Heart right ventricle (tissue), 16 donors: ENCODE measurements at regions not wholly inside any gene's neighbourhood (a gene's known extent, or its start where the extent isn't known, plus 50 kb on each side); places are given as distances from the start of the nearest gene placed in this dataset.

Experiments used
- ATAC-seq, 8 donors: fragments of 200-7000 bp; cut with Tn5 transposase; one replicate each; pipeline ENCODE4 v1.9.1; 2020; ENCODE audit warnings: mild to moderate bottlenecking in 8 of 8, moderate library complexity in 8 of 8, moderate number of reproducible peaks in 1 of 8
- DNase-seq, 2 donors: peaks; one replicate each; pipeline ENCODE4 v3.0.0-alpha.2; 2020
- H3K27ac ChIP-seq, 10 donors: fragments of 200-600 bp; sonication (generic) in 2 of 10; one replicate each; pipeline versions ENCODE4 v1.5.0 to v1.8.0; 2020 to 2022; ENCODE audit warnings: mild to moderate bottlenecking in 3 of 10
- H3K27me3 ChIP-seq, 7 donors: fragments of 200-600 bp; one replicate each; pipeline ENCODE4 v1.8.0; 2021 to 2022; ENCODE audit warnings: mild to moderate bottlenecking in 2 of 7
- H3K36me3 ChIP-seq, 9 donors: fragments of 200-600 bp; sonication (generic) in 1 of 9; one replicate each; pipeline versions ENCODE4 v1.5.0 to v1.8.0; 2020 to 2022; ENCODE audit warnings: mild to moderate bottlenecking in 2 of 9
- H3K4me1 ChIP-seq, 9 donors: fragments of 200-600 bp; sonication (generic) in 1 of 9; one replicate each; pipeline versions ENCODE4 v1.5.0 to v1.8.0; 2020 to 2022; ENCODE audit warnings: mild to moderate bottlenecking in 4 of 9
- H3K4me3 ChIP-seq, 10 donors: fragments of 200-600 bp; sonication (generic) in 2 of 10; one replicate each; pipeline versions ENCODE4 v1.5.0 to v1.8.0; 2020 to 2022; ENCODE audit warnings: mild to moderate bottlenecking in 7 of 10, moderate library complexity in 2 of 10
- H3K9me3 ChIP-seq, 11 donors: fragments of 200-600 bp in 10 of 11; sonication (generic) in 2 of 11; one replicate each; pipeline versions ENCODE4 v1.5.0 to v1.8.0; 2013 to 2022; ENCODE audit warnings: mild to moderate bottlenecking in 2 of 11, control low read depth in 1 of 11, moderate library complexity in 1 of 11
- whole genome bisulfite sequencing, 2 donors: extraction: QIAGEN DNeasy Blood & Tissue Kit; methylation state at CpG; one replicate each; pipeline ENCODE4 v1.1.7; 2013; ENCODE audit warnings: inconsistent platforms in 1 of 2; 5-methylcytosine and 5-hydroxymethylcytosine counted together
- intact Hi-C, 10 donors: fragments of 100-400 bp; cut with DNase I; formaldehyde crosslinking; loops; one replicate each; pipeline versions ENCODE4 v1.11.1 to v1.14.2; 2022
- TF ChIP-seq, protein P1 (sequence below), 9 donors: fragments of 200-600 bp; sonication (generic) in 2 of 9; IDR thresholded peaks; one replicate each; pipeline versions ENCODE4 v1.5.0 to v1.8.0; 2021 to 2022; ENCODE audit warnings: antibody characterized with exemption in 9 of 9, mild to moderate bottlenecking in 5 of 9, moderate library complexity in 1 of 9
- donor health status: Arrhythmogenic right ventricular cardiomyopathy.
- donor health status: ischemic (EF 13 %, LVEDD 7.1; RV severe dilation, severe dysfunction).
- donor health status: healthy with polysubstance abuse.
- donor health status: DM: no; HTN: yes; CAD: no.
- donor health status: DM: no; HTN: no; CAD: no.
- donor health status: ischemic (EF 25% LVEDD 6.9; RV normal size, moderate dysfunction).
- donor health status: ischemic (EF 25% LVEDD 5.7; RV mildly dilated, moderate dysfunction).
- donor health status: healthy.
- donor health status: DM: yes; HTN: yes; CAD: no.
- donor health status: Ischemic cardiomyopathy.
- donor health status: ischemic (EF 35%, LVEDD 5.7; RV mildly dilated, moderate dysfunction).
- donor health status: nonischemic (EF 11% LVEDD 7.7; RV severe dilation, severe dysfunction).
- donor health status: DM: yes; HTN: yes; CAD: no.
- donor health status: PGD.
- donor health status: ischemic (EF 29% LVEDD 5.4; RV normal size, mild dysfunction).
- donor health status: nonischemic (EF 23%, LVEDD 6.1; RV moderate dilation, normal function).

GRCh38 chr1:38292969-38293368, 246.4 kb upstream of the POU3F1 start:
- Histone ChIP-seq H3K4me1 (peaks cover 0 to 11% (median 0%) of the 10 kb centered on the region in 9 donors), H3K4me3 (no peak overlapping the region), H3K27ac (no peak overlapping the region), H3K36me3 (no peaks in the 10 kb centered on the region), H3K27me3 (peaks cover 0 to 44% (median 12%) of the 10 kb centered on the region in 7 donors), H3K9me3 (no peaks in the 10 kb centered on the region)
- WGBS, 2 donors = 80 to 88% methylated on average over 3 of the region's 3 CpGs
- no peak for DNase-seq
- TF ChIP-seq, protein P1, sequence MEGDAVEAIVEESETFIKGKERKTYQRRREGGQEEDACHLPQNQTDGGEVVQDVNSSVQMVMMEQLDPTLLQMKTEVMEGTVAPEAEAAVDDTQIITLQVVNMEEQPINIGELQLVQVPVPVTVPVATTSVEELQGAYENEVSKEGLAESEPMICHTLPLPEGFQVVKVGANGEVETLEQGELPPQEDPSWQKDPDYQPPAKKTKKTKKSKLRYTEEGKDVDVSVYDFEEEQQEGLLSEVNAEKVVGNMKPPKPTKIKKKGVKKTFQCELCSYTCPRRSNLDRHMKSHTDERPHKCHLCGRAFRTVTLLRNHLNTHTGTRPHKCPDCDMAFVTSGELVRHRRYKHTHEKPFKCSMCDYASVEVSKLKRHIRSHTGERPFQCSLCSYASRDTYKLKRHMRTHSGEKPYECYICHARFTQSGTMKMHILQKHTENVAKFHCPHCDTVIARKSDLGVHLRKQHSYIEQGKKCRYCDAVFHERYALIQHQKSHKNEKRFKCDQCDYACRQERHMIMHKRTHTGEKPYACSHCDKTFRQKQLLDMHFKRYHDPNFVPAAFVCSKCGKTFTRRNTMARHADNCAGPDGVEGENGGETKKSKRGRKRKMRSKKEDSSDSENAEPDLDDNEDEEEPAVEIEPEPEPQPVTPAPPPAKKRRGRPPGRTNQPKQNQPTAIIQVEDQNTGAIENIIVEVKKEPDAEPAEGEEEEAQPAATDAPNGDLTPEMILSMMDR (IDR thresholded peaks at IDR 0.05) = no peak
- no peak for ATAC-seq
- intact Hi-C loops = no loop called here

GRCh38 chr1:38291906-38292521, 245.4 kb upstream of the POU3F1 start:
- Histone ChIP-seq H3K9me3 (no peaks in the 10 kb centered on the region), H3K36me3 (no peaks in the 10 kb centered on the region), H3K4me3 (peak overlapping the region in 6 of 10 donors; percentile 13 to 38 (median 29)), H3K27ac (no peak overlapping the region), H3K27me3 (peaks cover 0 to 39% (median 11%) of the 10 kb centered on the region in 7 donors), H3K4me1 (peaks cover 0 to 11% (median 0%) of the 10 kb centered on the region in 9 donors)
- DNase-seq = no peak
- intact Hi-C loops = no loop called here
- 13 to 16% methylated on average over 26 of the region's 26 CpGs for WGBS, 2 donors
- TF ChIP-seq, protein P1 (IDR thresholded peaks at IDR 0.05) = no peak
- peak in 7 of 8 donors; percentile 38 to 67 (median 51) for ATAC-seq

- no peaks in the 10 kb centered on the region for H3K9me3 ChIP-seq
- TF ChIP-seq, protein P1 (IDR thresholded peaks at IDR 0.05) = no peak
- DNase-seq (no peak), ATAC-seq (no peak)
- no peaks in the 10 kb centered on the region for H3K36me3 ChIP-seq
- H3K27ac ChIP-seq = no peak overlapping the region
- peaks cover 0 to 11% (median 0%) of the 10 kb centered on the region in 9 donors for H3K4me1 ChIP-seq
- H3K27me3 ChIP-seq = peaks cover 0 to 34% (median 11%) of the 10 kb centered on the region in 7 donors
- WGBS, 2 donors = 40 to 46% methylated on average over 3 of the region's 3 CpGs
- no peak overlapping the region for H3K4me3 ChIP-seq
- intact Hi-C loops = no loop called here
Observed at GRCh38 chr1:38291336-38291735, 244.7 kb upstream of the POU3F1 start.

DNA sequence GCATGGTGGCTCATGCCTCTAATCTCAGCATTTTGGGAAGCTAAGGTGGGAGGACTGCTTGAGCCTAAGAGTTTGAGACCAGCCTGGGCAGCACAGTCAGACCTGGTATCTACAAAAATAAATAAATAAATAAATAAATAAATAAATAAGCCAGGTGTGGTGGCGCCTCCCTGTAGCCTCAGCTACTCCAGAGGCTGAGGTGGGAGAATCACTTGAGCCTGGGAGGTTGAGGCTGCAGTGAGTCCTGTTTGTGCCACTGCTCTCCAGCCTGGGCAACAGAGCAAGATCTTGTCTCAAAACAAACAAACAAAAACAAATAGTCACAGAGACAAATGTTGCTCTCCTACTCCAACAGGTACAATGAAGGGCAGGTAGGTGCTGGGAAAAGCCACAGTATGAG, 242.4 kb upstream of the POU3F1 start:
- peaks cover 0 to 14% (median 0%) of the 10 kb centered on the region in 9 donors for H3K4me1 ChIP-seq
- WGBS, 2 donors = 86 to 100% methylated on average over 1 of the region's 1 CpG
- H3K27ac ChIP-seq = no peak overlapping the region
- H3K36me3 ChIP-seq = no peaks in the 10 kb centered on the region
- intact Hi-C loops = no loop called here
- DNase-seq (no peak), ATAC-seq (no peak)
- H3K9me3 ChIP-seq = no peaks in the 10 kb centered on the region
- peaks cover 0 to 45% (median 10%) of the 10 kb centered on the region in 7 donors for H3K27me3 ChIP-seq
- TF ChIP-seq, protein P1 (IDR thresholded peaks at IDR 0.05) = no peak
- no peak overlapping the region for H3K4me3 ChIP-seq
